ENCODE measurements at regions not wholly inside any gene's neighbourhood (a gene's known extent, or its start where the extent isn't known, plus 50 kb on each side); places are given as distances from the start of the nearest gene placed in this dataset.
"Not testable (repeated sequence)": the region's sequence is repeated elsewhere in the genome, so short reads cannot be mapped to it uniquely, and the experiment has no call there.

DNA sequence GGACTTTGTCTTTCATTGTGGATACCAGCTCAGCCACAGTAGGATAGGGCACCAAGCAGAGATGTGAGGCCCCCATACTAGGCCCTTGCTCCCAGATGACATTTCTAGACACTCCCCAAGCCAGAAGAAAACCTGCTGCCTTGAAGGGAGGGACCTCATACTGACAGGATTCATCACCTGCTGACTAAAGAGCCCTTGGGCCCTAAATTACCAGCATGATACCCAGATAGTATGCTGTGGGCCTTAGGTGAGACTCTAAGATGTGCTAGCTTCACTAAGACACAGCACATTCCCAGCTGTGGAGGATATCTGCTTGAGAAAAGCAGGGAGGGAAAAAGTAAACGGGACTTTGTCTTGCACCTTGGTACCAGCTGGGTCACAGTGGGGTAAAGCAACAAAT, 324.0 kb downstream of the TBL1XR1 start:
- DNase-seq (ENCODE audit: extremely low read depth, low read depth): no peak

DNA sequence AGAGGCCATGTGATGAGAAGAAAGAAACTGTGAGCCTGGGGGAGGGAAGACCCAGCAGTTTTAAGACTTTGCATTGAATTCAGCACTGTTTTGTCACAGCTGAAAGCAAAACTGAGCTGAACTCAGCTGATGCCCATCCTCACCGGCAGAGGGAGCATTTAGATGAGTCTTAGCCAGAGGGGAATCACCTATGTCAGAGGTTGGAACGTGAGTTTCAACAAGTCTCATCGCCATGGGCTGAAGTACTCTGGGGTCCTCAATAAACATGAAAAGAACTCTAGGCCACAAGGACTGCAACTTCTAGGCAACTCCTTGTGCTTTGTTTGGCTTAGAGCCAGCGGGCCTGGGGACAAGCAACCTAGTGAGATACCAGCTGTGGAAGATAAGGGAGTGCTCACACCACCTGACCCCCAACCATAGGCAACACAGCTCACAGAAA, 324.5 kb downstream of the TBL1XR1 start:
- peak; percentile 30 for DNase-seq (ENCODE audit: extremely low read depth, low read depth)

DNA sequence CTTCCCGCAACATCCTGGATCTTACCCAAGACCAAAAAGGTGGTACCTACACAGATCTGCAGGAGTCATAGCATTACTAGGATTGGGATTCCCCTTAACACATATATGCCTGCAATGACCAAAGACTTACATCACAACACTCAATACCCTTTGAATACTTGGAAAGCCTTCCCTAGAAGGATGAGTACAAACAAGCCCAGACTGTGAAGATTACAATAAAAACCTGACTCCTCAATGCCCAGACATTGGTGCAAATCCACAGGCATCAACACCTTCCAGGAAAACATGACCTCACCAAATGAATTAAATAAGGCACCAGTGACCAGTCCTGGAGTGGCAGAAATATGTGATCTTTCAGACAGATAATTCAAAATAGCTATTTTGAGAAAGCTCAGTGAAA, 326.8 kb downstream of the TBL1XR1 start:
- DNase-seq (ENCODE audit: extremely low read depth, low read depth): no peak

DNA sequence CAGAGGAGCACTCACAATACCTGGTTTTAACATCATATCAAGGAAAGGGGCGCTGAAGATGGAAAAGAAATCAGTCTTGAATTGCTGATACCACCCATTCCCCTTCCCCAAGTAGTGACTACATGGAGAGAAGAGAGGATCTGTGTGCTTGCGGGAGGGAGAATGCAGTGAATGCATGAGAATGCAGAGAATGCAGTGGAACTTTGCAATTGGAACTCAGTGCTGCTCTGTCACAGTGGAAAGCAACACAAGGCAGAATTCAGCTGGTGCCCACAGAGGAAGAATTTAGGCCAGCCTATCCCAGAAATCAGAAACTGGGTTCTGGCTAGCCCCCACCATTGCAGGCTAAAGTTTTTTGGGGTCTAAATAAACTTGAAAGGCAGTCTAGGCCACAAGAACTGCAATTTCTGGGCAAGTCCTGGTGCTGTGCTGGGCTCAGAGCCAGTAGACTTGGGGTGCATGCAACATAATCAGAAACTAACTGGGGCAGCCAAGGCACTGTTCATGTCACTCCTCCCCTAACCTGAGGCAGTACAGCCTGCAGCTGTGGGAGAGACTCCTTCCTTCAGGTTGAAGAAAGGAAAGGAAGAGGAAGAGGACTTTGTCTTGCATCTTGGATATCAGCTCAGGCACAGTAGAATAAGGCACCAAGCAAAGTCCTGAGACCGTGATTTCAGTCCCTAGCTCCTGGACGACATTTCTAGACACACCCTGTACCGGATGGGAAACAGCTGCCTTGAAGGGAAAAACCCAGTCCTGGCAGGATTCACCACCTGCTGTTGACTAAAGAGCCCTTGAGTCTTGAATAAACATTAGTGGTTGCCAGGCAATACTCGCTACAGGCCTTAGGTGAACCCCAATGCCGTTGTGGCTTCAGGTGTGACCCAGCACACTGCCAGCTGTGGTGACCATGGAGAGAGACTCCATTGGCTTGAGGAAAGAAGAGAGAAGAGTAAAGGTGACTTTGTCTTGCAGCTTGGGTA, 329.3 kb downstream of the TBL1XR1 start:
- no peak for DNase-seq (ENCODE audit: extremely low read depth, low read depth)

DNA sequence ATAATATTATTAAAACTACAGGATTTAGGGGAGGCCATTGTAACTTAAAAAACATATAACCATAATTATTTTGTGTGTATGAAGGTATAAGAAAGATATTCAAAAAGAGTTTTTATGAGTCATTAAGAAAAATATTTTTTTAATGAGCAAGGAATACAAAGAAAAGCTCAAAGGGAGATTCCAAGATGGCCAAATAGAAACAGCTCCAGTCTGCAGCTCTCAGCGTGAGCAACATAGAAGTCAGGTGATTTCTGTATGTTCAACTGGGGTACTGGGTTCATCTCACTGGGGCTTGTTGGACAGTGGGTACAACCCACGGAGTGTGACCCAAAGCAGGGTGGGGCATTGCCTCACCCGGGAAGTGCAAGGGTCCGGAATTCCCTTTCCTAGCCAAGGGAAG, 336.1 kb downstream of the TBL1XR1 start:
- DNase-seq (ENCODE audit: extremely low read depth, low read depth): no peak

DNA sequence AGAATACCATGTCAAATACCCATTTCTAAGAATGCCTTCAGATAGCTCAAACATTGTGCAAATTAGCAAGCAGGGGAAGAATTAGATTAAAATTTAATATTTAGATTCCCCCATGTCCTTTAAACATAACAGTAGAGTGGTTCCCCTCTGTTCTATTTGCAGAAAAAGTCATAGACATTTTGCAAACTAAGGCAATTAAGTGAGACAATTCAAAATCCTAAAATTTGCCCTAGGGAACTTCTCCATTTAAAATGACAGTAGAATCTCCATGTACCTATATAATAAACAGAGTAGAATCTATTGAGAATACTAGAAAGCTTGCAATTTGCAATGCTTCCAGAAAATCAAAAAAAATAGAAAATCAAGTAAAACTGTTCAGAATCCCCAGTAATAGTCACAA, 340.6 kb downstream of the TBL1XR1 start:
- no peak for DNase-seq (ENCODE audit: extremely low read depth, low read depth)

DNA sequence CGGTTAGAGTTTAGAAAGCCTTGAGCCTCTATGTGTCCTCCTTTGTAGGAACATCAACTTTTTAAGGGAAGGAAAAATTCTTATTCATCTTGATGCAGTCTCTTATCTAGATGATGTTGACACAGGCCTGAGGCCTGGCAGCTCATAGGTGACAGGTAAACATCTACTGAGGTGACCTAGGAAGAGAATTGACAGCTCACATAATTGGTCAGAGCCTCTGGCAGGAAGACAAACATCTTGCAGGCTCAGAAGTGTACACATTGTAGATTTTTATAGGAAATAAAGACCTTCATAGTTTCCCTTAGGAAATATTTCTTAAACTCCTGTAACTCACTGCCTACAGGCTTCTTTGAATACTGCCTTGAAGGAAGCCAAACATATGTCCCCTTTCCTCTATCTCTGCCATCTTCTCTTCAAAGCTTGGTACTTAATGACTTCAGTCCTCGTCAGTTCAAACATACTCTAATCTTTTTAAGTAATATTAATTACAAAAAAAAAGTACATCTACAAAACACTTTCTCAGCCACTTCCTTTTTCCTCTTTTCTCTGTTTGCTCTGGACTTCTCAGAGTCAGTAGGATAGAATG, 341.3 kb downstream of the TBL1XR1 start:
- no peak for DNase-seq (ENCODE audit: extremely low read depth, low read depth)

DNA sequence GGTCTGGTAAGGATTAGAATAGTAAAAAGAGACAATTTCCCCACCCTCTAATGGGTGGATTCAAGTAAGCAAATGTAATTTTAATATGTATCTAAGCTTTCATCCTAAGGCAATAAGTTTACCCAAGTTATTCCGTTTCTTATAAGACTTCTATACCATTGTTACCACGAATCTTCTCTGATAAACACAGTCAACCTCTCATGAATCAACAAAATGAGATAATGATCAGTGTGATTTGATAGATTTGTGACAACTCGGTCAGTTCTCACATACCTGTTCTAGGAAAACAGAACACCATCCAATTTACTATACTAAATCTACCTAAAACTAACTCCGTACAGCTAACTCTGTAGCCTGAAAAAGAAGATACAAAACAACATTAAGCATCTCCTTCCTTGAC, 342.1 kb downstream of the TBL1XR1 start:
- no peak for DNase-seq (ENCODE audit: extremely low read depth, low read depth)

DNA sequence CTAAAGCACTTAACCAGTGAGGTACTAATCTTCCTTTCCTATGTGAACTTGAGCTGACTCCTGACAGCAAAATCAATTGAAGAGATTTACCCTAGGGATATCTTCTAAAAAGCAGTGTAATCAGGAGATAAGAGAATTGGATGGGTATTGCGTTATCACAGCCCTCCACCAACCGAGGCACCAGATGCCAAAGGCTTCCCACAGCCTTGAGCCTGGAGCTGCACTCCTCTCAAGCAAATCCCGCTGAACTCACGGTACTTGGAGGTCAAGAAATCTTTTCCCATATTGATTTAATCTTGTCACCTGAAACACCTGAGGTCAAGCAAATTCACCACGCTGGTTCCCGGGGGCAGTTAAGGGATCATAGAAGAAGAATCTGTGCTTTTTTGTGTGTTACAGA, 346.8 kb downstream of the TBL1XR1 start:
- DNase-seq (ENCODE audit: extremely low read depth, low read depth): no peak

DNA sequence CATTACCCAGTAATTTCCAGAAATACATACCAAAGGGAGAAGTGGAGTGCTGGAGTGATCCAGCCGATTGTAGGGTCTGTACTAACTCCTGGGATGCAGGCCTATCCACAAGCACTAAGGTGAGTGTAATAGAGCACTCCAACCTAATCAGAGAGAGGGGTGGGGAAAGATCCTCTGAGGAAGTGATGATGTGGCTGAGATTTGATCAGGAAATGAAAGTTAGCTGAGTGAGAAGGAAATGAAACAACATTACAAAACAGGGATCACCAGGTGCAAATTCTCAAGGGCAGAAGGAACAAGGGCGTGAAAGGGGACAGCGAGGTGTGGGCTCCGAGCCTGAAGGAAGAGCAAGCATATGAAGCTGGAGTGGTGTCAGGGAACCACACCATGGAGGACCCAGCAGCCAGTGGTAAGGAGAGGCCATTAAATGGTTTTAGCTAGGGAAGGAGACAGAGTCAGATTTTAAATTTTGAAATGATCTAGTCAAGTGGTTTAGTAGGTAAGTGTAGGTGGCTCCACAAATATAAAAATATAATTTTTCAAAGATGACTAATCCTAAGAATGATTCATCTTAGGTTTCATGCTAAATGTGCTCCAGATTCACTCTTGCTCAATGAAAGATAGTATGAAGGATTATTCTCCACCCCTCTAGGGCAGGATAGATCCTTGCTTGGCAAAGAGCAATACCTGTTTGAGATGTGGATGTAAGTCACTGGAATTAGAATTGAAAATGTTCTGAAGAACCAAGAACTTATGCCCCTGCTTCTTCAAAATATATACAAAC, 348.7 kb downstream of the TBL1XR1 start:
- DNase-seq (ENCODE audit: extremely low read depth, low read depth): no peak

DNA sequence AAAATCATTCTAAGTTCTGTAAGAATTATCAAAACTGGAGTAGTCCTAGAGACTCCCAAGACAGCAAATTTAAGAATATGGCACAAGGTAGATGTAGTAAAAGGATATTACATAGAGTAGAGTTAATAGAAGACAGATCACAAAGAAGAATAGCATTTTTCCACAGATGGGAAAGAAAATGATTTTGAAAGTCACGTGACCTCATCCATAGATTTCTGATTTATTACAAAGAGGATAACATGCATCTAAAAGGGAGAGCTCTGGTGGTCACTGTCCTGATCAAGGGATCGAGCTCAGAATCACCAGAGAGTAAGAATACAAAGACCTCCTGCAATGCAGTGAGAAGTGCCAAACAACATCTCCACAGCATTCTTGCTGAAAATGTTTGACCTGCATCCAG, 354.4 kb downstream of the TBL1XR1 start:
- no peak for DNase-seq (ENCODE audit: extremely low read depth, low read depth)

DNA sequence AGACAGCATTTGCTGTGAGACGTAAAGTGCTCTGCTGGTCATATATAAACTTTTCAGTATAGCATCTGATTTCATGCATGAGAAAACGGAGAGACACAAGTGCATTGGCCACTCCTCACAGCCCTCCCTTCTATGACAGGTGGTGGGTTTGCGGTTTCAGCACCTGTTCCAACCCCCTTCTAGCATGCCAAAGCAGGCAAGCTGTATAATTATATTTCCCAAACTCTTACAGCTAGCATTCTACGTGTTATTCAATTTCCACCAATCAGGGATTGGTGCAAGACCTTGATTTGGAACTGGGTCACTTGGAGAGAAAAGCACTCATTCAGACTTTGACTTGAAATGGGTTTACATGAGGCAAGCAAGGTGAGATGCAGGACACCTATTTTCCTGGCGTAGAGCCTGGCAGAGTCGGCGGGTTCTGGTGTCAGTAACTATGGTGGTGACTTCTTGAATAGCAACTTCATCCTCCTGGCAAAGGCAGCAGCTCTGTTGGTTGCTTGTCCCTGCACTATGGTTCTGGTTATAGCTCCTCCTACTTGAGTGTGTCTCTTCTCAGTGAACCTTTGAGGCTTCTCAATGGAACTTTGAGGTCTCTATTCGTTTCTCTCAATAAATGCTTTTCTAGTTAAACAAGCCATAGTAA, 356.5 kb downstream of the TBL1XR1 start:
- no peak for DNase-seq (ENCODE audit: extremely low read depth, low read depth)

DNA sequence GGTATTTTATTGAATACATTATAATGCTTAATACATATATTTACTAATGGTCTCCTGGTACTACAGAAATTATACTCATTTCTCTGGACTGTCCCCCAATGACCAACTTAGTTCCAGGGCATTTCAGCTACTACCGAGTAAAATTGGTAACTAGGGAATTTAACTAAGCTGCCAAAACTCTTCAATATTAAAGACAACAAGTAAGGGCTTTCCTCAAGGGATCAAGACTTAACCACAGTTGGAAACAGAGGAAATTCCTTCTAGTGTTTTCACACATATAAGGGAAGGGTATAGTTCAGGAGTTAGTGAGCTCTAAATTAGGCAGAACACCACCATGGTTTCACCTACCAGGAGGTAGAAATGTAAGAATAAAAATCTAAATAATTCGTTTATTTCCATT, 357.4 kb downstream of the TBL1XR1 start:
- DNase-seq (ENCODE audit: extremely low read depth, low read depth): no peak

DNA sequence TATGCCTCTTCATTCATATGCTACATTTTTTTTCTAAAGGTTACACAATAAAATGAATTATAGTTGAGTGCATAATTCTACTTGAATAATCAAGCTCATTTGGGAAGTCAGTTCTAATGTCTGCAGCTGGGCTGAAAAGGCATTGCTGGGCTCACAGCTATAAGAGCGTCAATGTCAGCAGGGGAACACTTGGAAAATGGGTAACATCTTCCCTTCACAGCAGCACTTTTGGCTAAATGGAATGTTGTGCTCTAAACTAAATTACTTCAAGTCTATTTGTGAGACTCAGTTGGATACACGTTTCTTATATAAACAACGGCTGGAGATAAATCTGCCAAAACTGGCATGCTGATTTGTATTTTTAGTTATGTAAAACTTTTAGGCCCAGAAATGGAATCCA, 357.8 kb downstream of the TBL1XR1 start:
- DNase-seq (ENCODE audit: extremely low read depth, low read depth): no peak

DNA sequence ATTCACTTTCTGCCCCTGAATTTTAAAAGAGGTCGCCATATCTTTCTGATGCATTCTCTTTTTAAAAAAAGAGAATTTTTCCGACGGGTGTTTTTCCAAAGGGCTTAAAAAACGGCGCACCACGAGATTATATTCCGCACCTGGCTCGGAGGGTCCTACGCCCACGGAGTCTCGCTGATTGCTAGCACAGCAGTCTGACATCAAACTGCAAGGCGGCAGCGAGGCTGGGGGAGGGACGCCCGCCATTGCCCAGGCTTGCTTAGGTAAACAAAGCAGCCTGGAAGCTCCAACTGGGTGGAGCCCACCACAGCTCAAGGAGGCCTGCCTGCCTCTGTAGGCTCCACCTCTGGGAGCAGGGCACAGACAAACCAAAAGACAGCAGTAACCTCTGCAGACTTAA, 370.0 kb downstream of the TBL1XR1 start:
- DNase-seq (ENCODE audit: extremely low read depth, low read depth): not testable (repeated sequence)

DNA sequence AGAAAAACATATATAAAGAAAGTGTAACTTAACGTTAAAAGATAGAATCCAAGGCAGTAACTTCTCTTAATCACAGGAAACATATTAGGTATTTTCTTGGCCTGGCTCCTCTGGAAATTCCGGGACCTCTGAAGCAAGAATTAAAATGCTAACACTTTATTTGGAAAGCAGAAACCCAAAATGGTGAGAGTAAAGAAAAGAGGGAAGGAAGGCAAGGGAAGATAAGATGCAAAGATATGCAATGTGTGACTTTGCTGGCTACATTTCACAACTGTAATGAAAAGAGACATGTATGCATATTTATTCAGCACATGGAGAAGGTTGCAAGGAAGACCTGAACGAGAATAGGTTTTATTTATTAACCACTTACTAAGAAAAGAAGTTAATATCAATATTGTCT, 372.5 kb downstream of the TBL1XR1 start:
- DNase-seq (ENCODE audit: extremely low read depth, low read depth): no peak

DNA sequence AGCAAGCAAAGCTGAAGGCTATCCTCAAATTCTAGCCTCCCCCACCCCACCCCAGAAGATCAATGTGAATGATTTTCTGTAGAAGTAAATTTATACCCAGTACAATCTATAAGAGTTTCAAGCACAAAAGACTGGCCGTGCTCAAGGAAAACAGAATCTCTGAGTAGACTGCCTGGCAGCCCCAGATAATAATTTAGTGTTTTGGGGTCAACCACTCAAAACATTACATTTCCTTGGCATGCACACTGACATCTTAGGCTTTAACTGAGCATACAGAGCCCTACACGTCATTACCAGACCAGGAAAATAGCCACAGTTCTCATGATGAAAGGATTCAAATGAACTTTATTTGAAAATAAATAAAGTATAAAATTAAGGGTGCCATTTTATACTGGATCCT, 376.5 kb downstream of the TBL1XR1 start:
- no peak for DNase-seq (ENCODE audit: extremely low read depth, low read depth)

DNA sequence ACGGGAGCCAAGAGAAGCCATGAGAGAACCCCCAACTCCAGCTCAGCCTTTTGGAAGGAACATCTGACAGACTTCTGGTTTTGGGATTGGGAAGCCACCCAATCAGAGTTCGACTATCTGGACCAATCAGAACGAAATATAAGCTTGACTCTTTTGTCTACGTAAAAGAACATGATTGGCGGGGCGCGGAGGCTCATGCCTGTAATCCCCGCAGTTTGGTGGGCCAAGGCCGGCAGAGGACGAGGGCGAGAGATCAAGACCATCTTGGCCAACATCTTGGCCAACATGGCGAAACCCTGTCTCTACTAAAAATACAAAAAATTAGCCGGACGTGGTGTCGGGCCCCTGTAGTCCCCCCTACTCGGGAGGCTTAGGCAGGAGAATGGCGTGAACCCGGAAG, 380.3 kb downstream of the TBL1XR1 start:
- DNase-seq (ENCODE audit: extremely low read depth, low read depth): no peak

DNA sequence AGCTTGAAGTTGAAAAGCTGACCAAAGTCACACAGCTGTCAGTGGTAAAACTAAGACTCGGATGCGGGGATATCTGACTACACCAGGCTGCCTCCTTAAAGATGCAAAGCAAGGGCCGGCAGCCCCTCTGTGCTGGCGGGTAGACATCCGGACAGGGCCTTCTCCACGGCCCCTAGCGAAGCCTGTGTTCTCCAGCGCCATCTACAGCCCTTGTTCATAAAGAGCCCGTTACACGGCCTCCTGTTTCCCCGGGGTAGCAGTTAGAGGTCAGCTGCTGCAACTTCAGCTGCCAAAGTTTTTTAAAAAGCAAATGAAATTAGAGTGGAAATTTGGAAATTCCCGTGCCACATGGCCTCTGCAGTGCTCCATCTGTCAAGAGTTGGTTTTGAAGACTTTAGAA, 383.0 kb downstream of the TBL1XR1 start:
- peak; percentile 42 for DNase-seq (ENCODE audit: extremely low read depth, low read depth)

DNA sequence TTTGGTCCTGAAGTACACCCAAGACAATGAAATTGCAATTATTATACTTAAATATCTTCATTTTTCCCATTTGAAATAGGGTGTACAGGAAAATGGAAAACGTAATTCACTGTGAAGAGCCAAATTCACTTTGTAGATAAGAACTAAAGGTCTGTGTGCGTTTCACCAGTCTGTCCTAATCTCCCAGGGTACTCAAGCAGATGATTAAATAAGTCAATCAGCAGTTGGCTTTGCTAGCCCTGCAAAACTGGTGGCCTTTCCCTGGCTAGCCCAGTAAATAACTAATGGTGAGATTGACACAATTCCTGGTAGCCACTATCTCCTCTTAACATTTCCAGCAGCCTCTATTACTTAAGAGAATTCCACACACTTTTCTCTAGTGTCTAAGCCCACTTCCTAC, 389.3 kb downstream of the TBL1XR1 start:
- no peak for DNase-seq (ENCODE audit: extremely low read depth, low read depth)

DNA sequence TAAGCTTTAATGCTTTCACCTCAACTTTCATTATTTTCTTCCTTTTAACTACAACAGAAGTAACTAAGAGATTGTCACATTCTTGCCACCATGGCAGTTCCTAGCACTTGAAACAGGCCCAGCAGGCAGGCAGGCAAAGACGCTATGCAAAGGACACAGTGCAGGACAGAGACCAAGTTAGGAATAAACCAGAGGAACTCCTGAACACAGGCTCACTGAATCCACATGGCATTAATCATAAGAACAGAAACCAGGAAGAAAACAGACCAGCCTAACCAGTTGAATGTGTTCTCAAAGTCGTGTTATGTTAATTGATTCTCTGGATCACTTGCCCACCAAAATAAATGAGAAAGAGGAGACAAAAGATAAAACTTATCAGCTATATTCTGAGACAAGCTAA, 397.6 kb downstream of the TBL1XR1 start:
- DNase-seq (ENCODE audit: extremely low read depth, low read depth): no peak
